Activated naive CD4-positive, alpha-beta T cell treated with anti-CD3 and anti-CD28 coated beads, Interleukin-2, amount 50 U/mL, for 24 hours (primary cell): ENCODE measurements at regions not wholly inside any gene's neighbourhood (a gene's known extent, or its start where the extent isn't known, plus 50 kb on each side); places are given as distances from the start of the nearest gene placed in this dataset.

Source experiments
- H3K27ac Mint-ChIP-seq: one replicate; pipeline ENCODE4 v1.8.0; 2021; ENCODE audit warnings: mild to moderate bottlenecking, mixed read lengths
- H3K27me3 Mint-ChIP-seq: one replicate; pipeline ENCODE4 v1.8.0; 2021; ENCODE audit warnings: mixed read lengths
- H3K36me3 Mint-ChIP-seq: one replicate; pipeline ENCODE4 v1.8.0; 2021; ENCODE audit warnings: mixed read lengths
- H3K4me1 Mint-ChIP-seq: one replicate; pipeline ENCODE4 v1.8.0; 2021; ENCODE audit warnings: mixed read lengths
- H3K4me3 Mint-ChIP-seq: one replicate; pipeline ENCODE4 v1.8.0; 2021; ENCODE audit warnings: mild to moderate bottlenecking, mixed read lengths
- H3K9me3 Mint-ChIP-seq: one replicate; pipeline ENCODE4 v1.8.0; 2021; ENCODE audit warnings: mixed read lengths

- no peaks in the 10 kb centered on the region for H3K9me3 Mint-ChIP-seq
- H3K4me1 Mint-ChIP-seq = no peaks in the 10 kb centered on the region
- H3K4me3 Mint-ChIP-seq = no peak overlapping the region
- H3K27ac Mint-ChIP-seq = no peak overlapping the region
- H3K36me3 Mint-ChIP-seq = no peaks in the 10 kb centered on the region
- H3K27me3 Mint-ChIP-seq = peaks cover 2% of the 10 kb centered on the region
Measured at GRCh38 chr6:139758209-139758611, 383.8 kb upstream of the CITED2 start.

GRCh38 chr6:139757784-139758183, 383.3 kb upstream of the CITED2 start:
- Mint-ChIP-seq H3K4me1 (no peaks in the 10 kb centered on the region), H3K27me3 (peaks cover 2% of the 10 kb centered on the region), H3K9me3 (no peaks in the 10 kb centered on the region), H3K4me3 (no peak overlapping the region), H3K27ac (no peak overlapping the region), H3K36me3 (no peaks in the 10 kb centered on the region)

GRCh38 chr6:139756381-139756780, 381.9 kb upstream of the CITED2 start:
- no peaks in the 10 kb centered on the region for H3K4me1 Mint-ChIP-seq
- H3K27ac Mint-ChIP-seq = no peak overlapping the region
- no peaks in the 10 kb centered on the region for H3K9me3 Mint-ChIP-seq
- H3K27me3 Mint-ChIP-seq = peaks cover 2% of the 10 kb centered on the region
- no peak overlapping the region for H3K4me3 Mint-ChIP-seq
- H3K36me3 Mint-ChIP-seq = no peaks in the 10 kb centered on the region

GRCh38 chr6:139754898-139755775, 380.7 kb upstream of the CITED2 start:
- Mint-ChIP-seq H3K27me3 (peaks cover 2% of the 10 kb centered on the region), H3K4me3 (no peak overlapping the region), H3K9me3 (no peaks in the 10 kb centered on the region), H3K36me3 (no peaks in the 10 kb centered on the region), H3K27ac (no peak overlapping the region), H3K4me1 (no peaks in the 10 kb centered on the region)

- Mint-ChIP-seq H3K27me3 (no peaks in the 10 kb centered on the region), H3K27ac (no peak overlapping the region), H3K36me3 (no peaks in the 10 kb centered on the region), H3K4me3 (no peak overlapping the region), H3K9me3 (no peaks in the 10 kb centered on the region), H3K4me1 (no peaks in the 10 kb centered on the region)
Measured at GRCh38 chr6:139753198-139753861, 378.9 kb upstream of the CITED2 start.

GRCh38 chr6:139752086-139752485, 377.6 kb upstream of the CITED2 start:
- Mint-ChIP-seq H3K9me3 (no peaks in the 10 kb centered on the region), H3K27ac (no peak overlapping the region), H3K27me3 (no peaks in the 10 kb centered on the region), H3K4me3 (no peak overlapping the region), H3K4me1 (no peaks in the 10 kb centered on the region), H3K36me3 (no peaks in the 10 kb centered on the region)

- Mint-ChIP-seq H3K27me3 (no peaks in the 10 kb centered on the region), H3K27ac (no peak overlapping the region), H3K4me3 (no peak overlapping the region), H3K36me3 (no peaks in the 10 kb centered on the region), H3K9me3 (no peaks in the 10 kb centered on the region), H3K4me1 (no peaks in the 10 kb centered on the region)
Measured at GRCh38 chr6:139751179-139751578, 376.7 kb upstream of the CITED2 start.

GRCh38 chr6:139748353-139749146, 374.1 kb upstream of the CITED2 start:
- no peaks in the 10 kb centered on the region for H3K27me3 Mint-ChIP-seq
- no peak overlapping the region for H3K4me3 Mint-ChIP-seq
- H3K36me3 Mint-ChIP-seq = no peaks in the 10 kb centered on the region
- H3K27ac Mint-ChIP-seq = no peak overlapping the region
- H3K9me3 Mint-ChIP-seq = no peaks in the 10 kb centered on the region
- no peaks in the 10 kb centered on the region for H3K4me1 Mint-ChIP-seq

GRCh38 chr6:139747154-139747553, 372.7 kb upstream of the CITED2 start:
- Mint-ChIP-seq H3K27me3 (peaks cover 1% of the 10 kb centered on the region), H3K4me3 (no peak overlapping the region), H3K4me1 (no peaks in the 10 kb centered on the region), H3K9me3 (no peaks in the 10 kb centered on the region), H3K27ac (no peak overlapping the region), H3K36me3 (no peaks in the 10 kb centered on the region)

GRCh38 chr6:139744891-139745290, 370.4 kb upstream of the CITED2 start:
- H3K9me3 Mint-ChIP-seq = no peaks in the 10 kb centered on the region
- no peaks in the 10 kb centered on the region for H3K4me1 Mint-ChIP-seq
- H3K27me3 Mint-ChIP-seq = peaks cover 3% of the 10 kb centered on the region
- H3K36me3 Mint-ChIP-seq = no peaks in the 10 kb centered on the region
- H3K27ac Mint-ChIP-seq = no peak overlapping the region
- no peak overlapping the region for H3K4me3 Mint-ChIP-seq

GRCh38 chr6:139743664-139744437, 369.4 kb upstream of the CITED2 start:
- Mint-ChIP-seq H3K4me1 (no peaks in the 10 kb centered on the region), H3K9me3 (no peaks in the 10 kb centered on the region), H3K27me3 (peaks cover 3% of the 10 kb centered on the region), H3K36me3 (no peaks in the 10 kb centered on the region), H3K4me3 (no peak overlapping the region), H3K27ac (no peak overlapping the region)

GRCh38 chr6:139742671-139743070, 368.2 kb upstream of the CITED2 start:
- H3K36me3 Mint-ChIP-seq = no peaks in the 10 kb centered on the region
- peaks cover 3% of the 10 kb centered on the region for H3K27me3 Mint-ChIP-seq
- no peaks in the 10 kb centered on the region for H3K4me1 Mint-ChIP-seq
- no peaks in the 10 kb centered on the region for H3K9me3 Mint-ChIP-seq
- H3K4me3 Mint-ChIP-seq = no peak overlapping the region
- no peak overlapping the region for H3K27ac Mint-ChIP-seq

GRCh38 chr6:139738801-139739455, 364.5 kb upstream of the CITED2 start:
- H3K36me3 Mint-ChIP-seq = no peaks in the 10 kb centered on the region
- peaks cover 3% of the 10 kb centered on the region for H3K27me3 Mint-ChIP-seq
- no peak overlapping the region for H3K4me3 Mint-ChIP-seq
- no peak overlapping the region for H3K27ac Mint-ChIP-seq
- H3K4me1 Mint-ChIP-seq = no peaks in the 10 kb centered on the region
- no peaks in the 10 kb centered on the region for H3K9me3 Mint-ChIP-seq

GRCh38 chr6:139736325-139736906, 362.0 kb upstream of the CITED2 start:
- Mint-ChIP-seq H3K27me3 (peaks cover 5% of the 10 kb centered on the region), H3K4me3 (no peak overlapping the region), H3K4me1 (no peaks in the 10 kb centered on the region), H3K27ac (no peak overlapping the region), H3K36me3 (no peaks in the 10 kb centered on the region), H3K9me3 (no peaks in the 10 kb centered on the region)
